ENCODE measurements at regions not wholly inside any gene's neighbourhood (a gene's known extent, or its start where the extent isn't known, plus 50 kb on each side); places are given as distances from the start of the nearest gene placed in this dataset.

- H3K36me3 Mint-ChIP-seq = no peaks in the 10 kb centered on the region
- H3K4me1 Mint-ChIP-seq (ENCODE audit: unreplicated experiment) = no peaks in the 10 kb centered on the region
- TF ChIP-seq CTCF (conservative IDR thresholded peaks at IDR 0.05) = no peak
- no peak for DNase-seq (ENCODE audit: extremely low spot score, unreplicated experiment)
- H3K27me3 Mint-ChIP-seq = peaks cover 3% of the 10 kb centered on the region
- no peak overlapping the region for H3K27ac Mint-ChIP-seq
- no peaks in the 10 kb centered on the region for H3K9me3 Mint-ChIP-seq
- no peak overlapping the region for H3K4me3 Mint-ChIP-seq
Observed at GRCh38 chr5:5800801-5801761, 378.6 kb downstream of the ICE1 start.

GRCh38 chr5:5799826-5800225, 377.3 kb downstream of the ICE1 start:
- Mint-ChIP-seq H3K4me1 (ENCODE audit: unreplicated experiment) (no peaks in the 10 kb centered on the region), H3K4me3 (no peak overlapping the region), H3K9me3 (no peaks in the 10 kb centered on the region), H3K27me3 (peaks cover 3% of the 10 kb centered on the region), H3K27ac (no peak overlapping the region), H3K36me3 (no peaks in the 10 kb centered on the region)
- no peak for DNase-seq (ENCODE audit: extremely low spot score, unreplicated experiment)
- no peak for TF ChIP-seq CTCF (conservative IDR thresholded peaks at IDR 0.05)

GRCh38 chr5:5799229-5799628, 376.8 kb downstream of the ICE1 start:
- Mint-ChIP-seq H3K36me3 (no peaks in the 10 kb centered on the region), H3K9me3 (no peaks in the 10 kb centered on the region), H3K27me3 (peaks cover 3% of the 10 kb centered on the region), H3K4me3 (no peak overlapping the region), H3K27ac (no peak overlapping the region), H3K4me1 (ENCODE audit: unreplicated experiment) (no peaks in the 10 kb centered on the region)
- TF ChIP-seq CTCF (conservative IDR thresholded peaks at IDR 0.05) = no peak
- no peak for DNase-seq (ENCODE audit: extremely low spot score, unreplicated experiment)

GRCh38 chr5:5798462-5798861, 376.0 kb downstream of the ICE1 start:
- TF ChIP-seq CTCF (conservative IDR thresholded peaks at IDR 0.05) = no peak
- no peak for DNase-seq (ENCODE audit: extremely low spot score, unreplicated experiment)
- no peak overlapping the region for H3K27ac Mint-ChIP-seq
- no peaks in the 10 kb centered on the region for H3K9me3 Mint-ChIP-seq
- no peaks in the 10 kb centered on the region for H3K36me3 Mint-ChIP-seq
- no peak overlapping the region for H3K4me3 Mint-ChIP-seq
- H3K27me3 Mint-ChIP-seq = peaks cover 3% of the 10 kb centered on the region
- H3K4me1 Mint-ChIP-seq (ENCODE audit: unreplicated experiment) = peaks cover 5% of the 10 kb centered on the region

GRCh38 chr5:5798041-5798440, 375.6 kb downstream of the ICE1 start:
- no peak for DNase-seq (ENCODE audit: extremely low spot score, unreplicated experiment)
- H3K27ac Mint-ChIP-seq = no peak overlapping the region
- no peak overlapping the region for H3K4me3 Mint-ChIP-seq
- no peaks in the 10 kb centered on the region for H3K9me3 Mint-ChIP-seq
- peaks cover 9% of the 10 kb centered on the region for H3K4me1 Mint-ChIP-seq (ENCODE audit: unreplicated experiment)
- H3K36me3 Mint-ChIP-seq = no peaks in the 10 kb centered on the region
- TF ChIP-seq CTCF (conservative IDR thresholded peaks at IDR 0.05) = no peak
- peaks cover 3% of the 10 kb centered on the region for H3K27me3 Mint-ChIP-seq
